Keratinocyte (primary cell): ENCODE measurements at regions not wholly inside any gene's neighbourhood (a gene's known extent, or its start where the extent isn't known, plus 50 kb on each side); places are given as distances from the start of the nearest gene placed in this dataset.

Experiments used
- DNase-seq: peaks from one replicate; pipeline ENCODE4 v3.0.0-alpha.2; 2011; ENCODE audit warnings: low read depth, missing footprints, low spot score
- FAIRE-seq: peaks from 2 replicates; lab custom pipeline; 2011; peaks lifted over from hg19 to GRCh38; lab: Jason Lieb, UNC
- H2AFZ ChIP-seq: 2 replicates; pipeline ENCODE4 v1.6.0; 2012; ENCODE audit warnings: low read length, control low read depth, inconsistent platforms; ENCODE audit not compliant: control insufficient read depth
- H3K27ac ChIP-seq: 2 replicates; pipeline ENCODE4 v1.5.1; 2011; ENCODE audit warnings: low read length; ENCODE audit not compliant: control insufficient read depth, insufficient read depth
- H3K27me3 ChIP-seq: 3 replicates; pipeline ENCODE4 v1.6.0; 2011; ENCODE audit warnings: low read length; ENCODE audit not compliant: control insufficient read depth, insufficient read depth; ENCODE audit errors: extremely low read depth
- H3K36me3 ChIP-seq, 2 experiments: 2 replicates in 1 of 2; 3 replicates in 1 of 2; pipeline ENCODE4 v1.5.1; 2011; ENCODE audit warnings: low read length in 2 of 2, mild to moderate bottlenecking in 1 of 2; ENCODE audit not compliant: control insufficient read depth in 2 of 2, insufficient read depth in 2 of 2; ENCODE audit errors: extremely low read depth in 1 of 2
- H3K4me1 ChIP-seq: 3 replicates; pipeline ENCODE4 v1.5.1; 2011; ENCODE audit warnings: low read length; ENCODE audit not compliant: control insufficient read depth, insufficient read depth; ENCODE audit errors: extremely low read depth
- H3K4me2 ChIP-seq: 3 replicates; pipeline ENCODE4 v1.6.0; 2011; ENCODE audit warnings: low read depth, low read length; ENCODE audit not compliant: control insufficient read depth, insufficient read depth; ENCODE audit errors: extremely low read depth
- H3K4me3 ChIP-seq, 3 experiments: fragments of 200-600 bp in 1 of 3; sonication (generic) in 1 of 3; 2 replicates in 2 of 3; 3 replicates in 1 of 3; pipeline ENCODE4 v1.5.1; 2011 to 2016; ENCODE audit warnings: low read length in 3 of 3, mild to moderate bottlenecking in 3 of 3, control low read depth in 2 of 3, inconsistent platforms in 1 of 3, low read depth in 1 of 3, mixed read lengths in 1 of 3, mixed run types in 1 of 3, moderate library complexity in 1 of 3; ENCODE audit not compliant: control insufficient read depth in 2 of 3, insufficient read depth in 2 of 3; ENCODE audit errors: extremely low read depth in 1 of 3
- H3K79me2 ChIP-seq: 2 replicates; pipeline ENCODE4 v1.6.0; 2012; ENCODE audit warnings: low read length; ENCODE audit not compliant: control insufficient read depth, insufficient read depth
- H3K9ac ChIP-seq: 3 replicates; pipeline ENCODE4 v1.6.0; 2011; ENCODE audit warnings: low read length; ENCODE audit not compliant: control insufficient read depth, insufficient read depth; ENCODE audit errors: extremely low read depth
- H3K9me1 ChIP-seq: 3 replicates; pipeline ENCODE4 v1.6.0; 2011; ENCODE audit warnings: low read length; ENCODE audit not compliant: control insufficient read depth, insufficient read depth; ENCODE audit errors: extremely low read depth
- H3K9me3 ChIP-seq: 2 replicates; pipeline ENCODE4 v1.5.1; 2012; ENCODE audit warnings: low read depth, low read length; ENCODE audit not compliant: control insufficient read depth
- H4K20me1 ChIP-seq: 3 replicates; pipeline ENCODE4 v1.6.0; 2011; ENCODE audit warnings: low read length; ENCODE audit not compliant: control insufficient read depth, insufficient read depth; ENCODE audit errors: extremely low read depth
- EZH2 ChIP-seq: IDR thresholded peaks from one replicate; pipeline ENCODE4 v1.6.1; 2012; ENCODE audit warnings: inconsistent platforms, mild to moderate bottlenecking, low read length, moderate library complexity
- dilution Hi-C: fragments of 300-500 bp; cut with MboI; formaldehyde crosslinking; loops from one replicate; pipeline ENCODE4 v1.7.0; 2020; ENCODE audit warnings: low sequenced_read_pairs; ENCODE audit not compliant: extremely low pct_ligation_motif_present
- TF ChIP-seq, protein P1 (sequence below), 3 experiments: IDR thresholded peaks in 1 of 3; conservative IDR thresholded peaks in 1 of 3; optimal IDR thresholded peaks in 1 of 3; 2 replicates in 2 of 3; 3 replicates in 1 of 3; pipeline versions ENCODE3 to v1.5.1; 2011; ENCODE audit warnings: low read length in 3 of 3, mild to moderate bottlenecking in 3 of 3, moderate library complexity in 2 of 3, control low read depth in 1 of 3, inconsistent platforms in 1 of 3; ENCODE audit not compliant: insufficient read depth in 2 of 3; ENCODE audit errors: extremely low read depth in 1 of 3

DNA sequence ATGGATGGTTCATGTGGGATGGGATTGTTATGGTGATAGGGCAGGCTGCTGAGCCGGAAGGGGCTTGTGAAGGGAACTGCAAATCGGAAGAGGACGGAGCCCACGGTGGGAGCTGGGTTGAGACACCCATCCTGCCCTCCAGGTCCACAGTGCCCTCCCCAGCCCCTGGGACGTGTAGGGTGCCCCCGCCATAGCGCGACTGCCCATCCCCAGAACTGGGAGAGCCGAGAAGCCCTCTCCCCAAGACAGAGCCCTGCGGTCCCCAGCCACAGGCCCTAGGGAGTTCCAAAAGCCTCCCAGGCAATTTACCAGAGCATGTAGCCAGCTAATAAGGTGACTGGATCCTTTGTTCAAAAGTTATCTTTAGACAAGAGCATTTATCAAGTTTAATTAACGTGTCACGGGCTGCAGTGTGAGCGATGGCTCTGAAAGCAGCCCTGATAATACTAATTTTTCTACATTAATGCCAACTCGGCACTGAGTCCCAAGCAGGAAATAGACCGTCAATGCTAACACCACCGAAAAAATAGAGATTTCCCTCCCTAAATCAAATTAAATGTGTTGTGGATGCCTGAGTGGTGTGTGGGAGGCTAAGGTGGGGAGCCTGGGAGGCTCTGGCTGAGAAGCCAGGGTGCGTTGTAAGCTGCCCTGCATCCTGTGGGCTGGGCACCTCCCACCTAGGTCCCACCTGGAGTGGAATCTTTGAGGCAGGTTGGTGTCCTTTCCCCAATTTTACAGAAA, 76.8 kb upstream of the RTL6 start:
- Histone ChIP-seq H2AFZ (no peak overlapping the region), H3K4me1 (peaks cover 4% of the 10 kb centered on the region), H3K9me1 (no peaks in the 10 kb centered on the region), H4K20me1 (no peaks in the 10 kb centered on the region), H3K4me3 (no peak overlapping the region), H3K27ac (no peak overlapping the region), H3K27me3 (peaks cover 36% of the 10 kb centered on the region), H3K9me3 (no peaks in the 10 kb centered on the region), H3K36me3 (no peaks in the 10 kb centered on the region), H3K4me2 (no peak overlapping the region), H3K9ac (no peak overlapping the region), H3K79me2 (no peaks in the 10 kb centered on the region)
- no peak for FAIRE-seq
- dilution Hi-C loops: no loop called here
- DNase-seq: no peak
- TF ChIP-seq EZH2: no peak
- TF ChIP-seq, protein P1, sequence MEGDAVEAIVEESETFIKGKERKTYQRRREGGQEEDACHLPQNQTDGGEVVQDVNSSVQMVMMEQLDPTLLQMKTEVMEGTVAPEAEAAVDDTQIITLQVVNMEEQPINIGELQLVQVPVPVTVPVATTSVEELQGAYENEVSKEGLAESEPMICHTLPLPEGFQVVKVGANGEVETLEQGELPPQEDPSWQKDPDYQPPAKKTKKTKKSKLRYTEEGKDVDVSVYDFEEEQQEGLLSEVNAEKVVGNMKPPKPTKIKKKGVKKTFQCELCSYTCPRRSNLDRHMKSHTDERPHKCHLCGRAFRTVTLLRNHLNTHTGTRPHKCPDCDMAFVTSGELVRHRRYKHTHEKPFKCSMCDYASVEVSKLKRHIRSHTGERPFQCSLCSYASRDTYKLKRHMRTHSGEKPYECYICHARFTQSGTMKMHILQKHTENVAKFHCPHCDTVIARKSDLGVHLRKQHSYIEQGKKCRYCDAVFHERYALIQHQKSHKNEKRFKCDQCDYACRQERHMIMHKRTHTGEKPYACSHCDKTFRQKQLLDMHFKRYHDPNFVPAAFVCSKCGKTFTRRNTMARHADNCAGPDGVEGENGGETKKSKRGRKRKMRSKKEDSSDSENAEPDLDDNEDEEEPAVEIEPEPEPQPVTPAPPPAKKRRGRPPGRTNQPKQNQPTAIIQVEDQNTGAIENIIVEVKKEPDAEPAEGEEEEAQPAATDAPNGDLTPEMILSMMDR (optimal IDR thresholded peaks at IDR 0.05 in 1 of 3, IDR thresholded peaks at IDR 0.05 in 1 of 3, conservative IDR thresholded peaks at IDR 0.05 in 1 of 3; ENCODE audit: extremely low read depth in 1 of 3, insufficient read depth in 2 of 3, low read length in 3 of 3): no peak

DNA sequence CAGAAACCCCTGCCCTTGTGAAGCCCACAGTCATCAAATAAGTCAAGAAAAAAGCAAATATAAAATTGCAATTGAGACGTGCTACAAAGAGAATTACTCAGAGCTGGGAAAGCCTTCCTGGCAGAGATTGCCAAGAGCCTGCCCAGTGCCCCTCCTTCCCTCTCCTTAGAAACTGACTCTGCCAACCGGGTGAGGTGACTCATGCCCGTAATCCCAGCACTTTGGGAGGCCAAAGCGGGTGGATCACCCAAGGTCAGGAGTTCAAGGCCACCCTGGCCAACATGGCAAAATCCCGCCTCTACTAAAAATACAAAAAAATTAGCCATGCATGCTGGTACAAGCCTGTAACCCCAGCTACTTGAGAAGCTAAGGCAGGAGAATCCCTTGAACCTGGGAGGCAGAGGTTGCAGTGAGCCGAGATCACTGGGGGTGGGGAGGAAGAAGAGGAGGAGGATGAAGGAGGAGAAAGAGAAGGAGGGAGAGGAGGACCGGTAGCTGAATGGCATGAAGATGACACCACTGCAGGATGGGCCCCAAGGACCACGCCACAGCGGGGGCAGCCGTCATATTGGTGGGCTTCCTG, 76.1 kb upstream of the RTL6 start:
- FAIRE-seq: peak; percentile 46
- Histone ChIP-seq H3K4me2 (no peak overlapping the region), H3K9me3 (no peaks in the 10 kb centered on the region), H2AFZ (no peak overlapping the region), H3K9me1 (no peaks in the 10 kb centered on the region), H3K9ac (no peak overlapping the region), H4K20me1 (no peaks in the 10 kb centered on the region), H3K36me3 (no peaks in the 10 kb centered on the region), H3K4me3 (no peak overlapping the region), H3K27me3 (peaks cover 36% of the 10 kb centered on the region), H3K27ac (no peak overlapping the region), H3K79me2 (no peaks in the 10 kb centered on the region), H3K4me1 (peaks cover 4% of the 10 kb centered on the region)
- dilution Hi-C loops: no loop called here
- TF ChIP-seq, protein P1 (optimal IDR thresholded peaks at IDR 0.05 in 1 of 3, IDR thresholded peaks at IDR 0.05 in 1 of 3, conservative IDR thresholded peaks at IDR 0.05 in 1 of 3; ENCODE audit: extremely low read depth in 1 of 3, insufficient read depth in 2 of 3, low read length in 3 of 3): no peak
- TF ChIP-seq EZH2: no peak
- DNase-seq: peak; percentile 9
